HG02884 (cell line): ENCODE measurements at regions not wholly inside any gene's neighbourhood (a gene's known extent, or its start where the extent isn't known, plus 50 kb on each side); places are given as distances from the start of the nearest gene placed in this dataset.
"Not testable (repeated sequence)": the region's sequence is repeated elsewhere in the genome, so short reads cannot be mapped to it uniquely, and the experiment has no call there.

Source experiments
- ATAC-seq: cut with Tn5 transposase; IDR thresholded peaks from one replicate; pipeline ENCODE4 v1.9.1; 2021; ENCODE audit warnings: mild to moderate bottlenecking, moderate library complexity; ENCODE audit not compliant: unreplicated experiment

- no peak for ATAC-seq
These were observed 246.3 kb upstream of the RREB1 start for GRCh38 chr6:6861351-6861894.

GRCh38 chr6:6861995-6862394 lies 245.8 kb upstream of the RREB1 start:
- ATAC-seq = no peak

DNA sequence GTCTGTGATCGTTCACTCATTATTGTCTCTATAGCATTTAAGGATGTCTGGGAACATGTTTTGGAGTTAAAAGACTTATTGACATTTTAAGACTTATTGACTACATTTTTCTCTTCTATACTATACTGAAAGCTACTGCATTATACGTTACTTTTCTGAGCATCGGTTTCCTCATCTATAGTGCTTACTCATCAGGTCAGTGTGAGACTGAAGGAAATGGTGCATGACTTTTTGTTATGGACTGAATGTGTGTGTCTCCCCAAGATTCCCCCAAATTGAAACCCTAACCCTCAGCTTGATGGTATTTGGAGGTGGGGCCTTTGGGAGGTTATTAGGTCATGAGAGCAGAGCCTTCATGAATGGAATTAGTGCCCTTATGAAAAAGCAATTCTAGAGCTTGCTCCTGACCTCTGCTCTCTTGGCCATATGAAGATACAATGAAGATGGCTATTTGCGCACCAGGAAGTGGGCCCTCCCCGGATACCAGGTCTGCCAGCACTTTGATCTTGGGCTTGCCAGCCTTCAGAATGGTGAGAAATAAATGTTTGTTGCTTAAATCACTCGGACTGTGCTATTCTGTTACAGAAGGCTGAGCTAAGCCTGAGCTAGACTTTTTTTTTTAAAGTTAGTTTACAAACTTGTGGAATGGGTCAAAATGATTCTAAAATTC lies 243.7 kb upstream of the RREB1 start:
- ATAC-seq = no peak

GRCh38 chr6:6865611-6866010 lies 242.2 kb upstream of the RREB1 start:
- ATAC-seq = no peak

DNA sequence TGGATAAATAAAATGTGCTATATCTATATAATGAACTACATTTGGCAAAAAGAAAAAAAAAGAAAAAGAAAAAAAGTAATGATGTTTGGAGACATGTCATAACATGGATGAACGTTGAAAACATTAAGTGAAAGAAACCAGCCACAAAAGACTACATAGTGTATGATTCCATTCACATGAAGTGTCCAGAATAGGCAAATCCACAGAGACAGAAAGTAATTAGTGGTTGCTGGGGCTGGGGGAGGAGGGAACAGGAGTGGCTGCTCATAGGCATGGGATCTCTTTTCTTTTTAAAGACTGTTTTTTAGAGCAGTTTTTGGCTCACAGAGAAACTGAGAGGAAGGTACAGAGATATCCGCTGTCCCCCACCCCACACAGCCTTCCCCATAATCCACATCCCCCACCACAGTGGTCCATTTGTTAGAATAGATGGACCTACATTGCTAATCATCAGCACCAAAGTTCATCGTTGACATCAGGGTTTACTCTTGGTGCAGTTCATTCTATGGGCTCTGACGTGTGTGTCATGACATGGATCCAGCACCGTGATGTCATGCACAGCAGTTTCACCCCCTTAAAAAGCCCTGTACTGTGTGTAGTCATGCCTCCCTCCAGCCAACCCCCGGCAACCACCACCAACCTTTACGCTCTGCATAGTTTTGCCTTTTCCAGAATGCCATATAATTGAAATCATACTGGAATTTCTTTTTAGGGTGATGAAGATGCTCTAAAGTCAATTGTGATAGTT lies 240.9 kb upstream of the RREB1 start:
- no peak for ATAC-seq

DNA sequence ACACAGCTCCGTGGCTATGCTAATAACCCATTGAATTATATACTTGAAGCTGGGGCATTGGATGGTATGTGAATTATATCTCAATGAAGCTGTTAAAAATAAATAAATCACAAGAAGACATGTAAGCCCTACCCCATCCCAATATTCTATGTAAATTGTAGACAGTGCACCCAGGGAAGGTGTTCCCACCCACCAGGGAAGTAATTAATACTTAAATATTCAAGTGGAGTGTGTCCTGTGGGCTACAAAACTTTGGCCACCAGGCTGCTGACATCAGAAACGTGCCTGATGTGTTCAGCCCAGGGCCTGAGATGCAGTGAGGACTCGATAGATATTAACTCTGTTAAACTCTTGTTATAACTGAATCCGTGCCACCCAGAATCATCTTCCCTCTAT lies 240.4 kb upstream of the RREB1 start:
- no peak for ATAC-seq

DNA sequence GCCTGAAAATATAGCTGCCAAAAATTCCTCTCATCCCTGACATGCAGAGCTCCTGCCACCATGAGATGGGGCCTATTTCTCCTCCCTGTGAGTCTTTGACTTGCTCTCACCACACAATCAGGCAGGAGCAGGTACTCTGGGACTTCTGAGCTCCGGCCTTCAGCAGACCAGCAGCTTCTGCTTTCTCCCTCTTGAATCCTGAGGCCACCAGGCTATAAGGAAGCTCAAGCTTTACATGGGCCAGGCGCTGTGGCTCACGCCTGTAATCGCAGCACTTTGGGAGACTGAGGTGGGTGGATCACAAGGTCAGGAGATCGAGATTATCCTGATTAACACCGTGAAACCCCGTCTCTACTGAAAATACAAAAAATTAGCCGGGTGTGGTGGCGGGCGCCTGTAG lies 238.7 kb upstream of the RREB1 start:
- no peak for ATAC-seq

DNA sequence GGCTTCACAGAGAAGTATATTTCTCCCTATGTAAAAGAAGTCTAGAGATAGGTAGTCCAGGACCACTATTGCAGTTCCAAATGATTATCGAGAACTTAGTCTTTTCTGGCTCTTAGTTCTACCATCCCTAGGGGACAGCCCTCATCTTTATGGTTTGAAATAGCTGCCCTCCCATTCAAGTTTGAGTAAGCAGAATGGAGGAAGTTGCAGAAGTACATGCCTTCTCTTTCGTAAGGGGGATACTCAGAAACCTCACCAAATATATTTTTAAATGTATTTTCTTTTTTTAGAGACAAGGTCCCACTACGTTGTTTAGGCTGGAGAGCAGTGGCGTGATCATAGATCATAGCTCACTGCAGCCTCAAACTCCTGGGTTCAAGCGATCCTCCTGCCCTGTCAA lies 236.8 kb upstream of the RREB1 start:
- no peak for ATAC-seq

DNA sequence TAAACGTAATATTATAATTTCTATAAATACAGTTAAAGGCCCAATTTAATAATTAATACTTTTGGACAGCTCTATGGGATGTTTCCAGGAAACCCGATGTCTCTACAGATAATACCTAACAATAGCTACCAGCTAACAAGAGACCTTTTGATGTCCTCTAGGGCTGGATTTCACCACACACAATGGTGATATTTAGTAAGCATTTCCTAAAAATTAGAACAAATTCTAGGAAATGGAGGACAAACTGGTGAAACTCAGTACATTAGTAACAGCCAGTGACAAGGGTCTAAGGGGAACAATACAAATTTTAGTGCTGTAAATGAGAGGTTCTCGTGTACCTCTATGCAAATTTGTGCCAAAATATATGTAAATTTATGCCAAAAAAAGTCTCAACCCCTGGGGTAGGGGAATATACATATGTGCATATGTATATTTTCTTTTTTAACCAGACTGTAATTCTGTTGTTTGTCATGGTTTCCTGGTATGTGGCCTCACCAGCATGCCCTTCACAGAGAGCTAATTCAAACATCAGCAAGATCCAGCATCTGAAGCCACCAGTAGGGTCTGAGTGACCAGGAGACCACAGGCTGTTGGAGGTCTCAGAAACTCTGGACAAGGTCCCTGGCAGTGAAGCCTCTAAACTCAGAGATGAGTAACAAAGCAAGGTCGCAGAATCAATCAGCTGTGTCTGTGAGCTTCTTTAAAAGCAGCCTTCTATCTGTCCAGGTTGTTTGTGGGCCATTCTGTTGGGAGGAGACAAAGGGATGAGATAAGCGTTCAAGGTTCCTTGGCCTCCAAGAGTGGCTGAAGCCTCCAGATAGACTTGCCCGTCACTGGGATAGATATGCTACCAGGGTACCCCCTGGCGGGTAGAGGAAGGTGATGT lies 235.1 kb upstream of the RREB1 start:
- no peak for ATAC-seq

DNA sequence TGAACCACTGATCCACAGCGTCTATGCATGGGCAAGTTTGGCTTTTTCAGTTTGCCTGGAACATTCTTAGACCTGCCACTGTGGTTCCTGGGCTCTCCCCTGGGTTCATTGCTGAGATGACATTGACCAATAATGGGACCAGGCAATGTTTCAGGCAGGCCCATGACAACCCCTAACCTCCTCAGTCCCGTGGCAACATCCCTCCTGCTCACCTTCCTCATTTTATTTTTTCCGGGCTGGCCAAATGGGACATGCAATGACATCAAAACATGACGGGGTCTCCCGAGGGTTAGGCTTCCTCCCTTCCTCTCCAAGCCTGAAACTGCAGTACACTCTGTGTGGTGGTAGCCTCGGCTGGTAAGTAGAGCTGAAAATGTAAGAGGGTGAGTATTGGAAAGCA lies 234.0 kb upstream of the RREB1 start:
- ATAC-seq = no peak

DNA sequence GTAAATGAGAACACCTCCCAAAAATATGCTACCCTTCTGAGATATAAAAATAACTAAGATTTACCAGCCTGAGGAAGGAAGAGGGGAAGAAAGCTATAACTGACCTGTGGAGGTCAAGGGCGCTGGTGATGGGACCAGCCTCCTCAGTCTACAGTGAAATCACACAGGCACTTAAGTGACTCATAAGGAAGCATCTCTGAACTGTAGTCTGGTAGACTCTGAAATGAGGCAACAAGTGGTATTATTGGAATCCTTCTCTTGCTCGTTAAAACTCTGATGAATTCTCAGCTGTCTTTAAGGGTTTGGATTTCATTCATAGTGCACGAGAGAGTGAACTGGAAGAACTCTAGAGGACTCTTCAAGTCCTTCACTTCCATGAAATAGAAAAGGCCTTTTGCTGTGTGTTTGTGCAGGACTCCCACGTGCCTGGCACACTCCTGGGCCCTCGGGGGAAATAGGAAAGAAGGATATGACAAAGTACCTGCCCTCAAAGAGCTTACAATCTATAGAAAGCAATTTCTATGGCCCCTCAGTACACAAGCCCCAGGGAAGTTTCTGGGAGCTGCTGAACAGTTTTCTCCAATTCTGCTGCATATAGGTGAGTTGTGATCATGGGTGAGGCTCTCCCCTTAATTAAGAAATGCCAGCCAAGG lies 231.8 kb upstream of the RREB1 start:
- ATAC-seq = no peak

DNA sequence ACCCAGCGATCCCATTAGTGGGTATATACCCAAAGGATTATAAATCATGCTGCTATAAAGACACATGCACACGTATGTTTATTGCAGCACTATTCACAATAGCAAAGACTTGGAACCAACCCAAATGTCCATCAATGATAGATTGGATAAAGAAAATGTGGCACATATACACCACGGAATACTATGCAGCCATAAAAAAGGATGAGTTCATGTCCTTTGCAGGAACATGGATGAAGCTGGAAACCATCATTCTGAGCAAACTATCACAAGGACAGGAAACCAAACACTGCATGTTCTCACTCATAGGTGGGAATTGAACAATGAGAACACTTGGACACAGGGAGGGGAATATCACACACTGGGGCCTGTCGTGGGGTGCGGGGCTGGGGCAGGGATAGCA lies 230.0 kb upstream of the RREB1 start:
- not testable (repeated sequence) for ATAC-seq

- ATAC-seq = no peak
These were observed 228.7 kb upstream of the RREB1 start for GRCh38 chr6:6878887-6879585.

DNA sequence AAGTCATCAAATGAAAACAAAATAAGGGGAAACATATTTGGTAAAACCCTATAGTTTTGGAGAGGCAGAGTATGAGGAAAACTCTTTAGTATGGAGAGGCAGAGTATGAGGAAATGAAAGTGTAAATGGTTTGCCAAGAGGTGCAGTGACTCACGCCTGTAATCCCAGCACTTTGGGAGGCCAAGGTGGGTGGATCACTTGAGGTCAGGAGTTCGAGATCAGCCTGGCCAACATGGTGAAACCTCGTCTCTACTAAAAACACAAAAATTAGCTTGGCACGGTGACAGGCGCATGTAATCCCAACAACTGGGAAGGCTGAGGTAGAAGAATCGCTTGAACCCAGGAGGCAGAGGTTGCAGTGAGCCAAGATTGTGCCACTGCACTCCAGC lies 228.2 kb upstream of the RREB1 start:
- not testable (repeated sequence) for ATAC-seq

DNA sequence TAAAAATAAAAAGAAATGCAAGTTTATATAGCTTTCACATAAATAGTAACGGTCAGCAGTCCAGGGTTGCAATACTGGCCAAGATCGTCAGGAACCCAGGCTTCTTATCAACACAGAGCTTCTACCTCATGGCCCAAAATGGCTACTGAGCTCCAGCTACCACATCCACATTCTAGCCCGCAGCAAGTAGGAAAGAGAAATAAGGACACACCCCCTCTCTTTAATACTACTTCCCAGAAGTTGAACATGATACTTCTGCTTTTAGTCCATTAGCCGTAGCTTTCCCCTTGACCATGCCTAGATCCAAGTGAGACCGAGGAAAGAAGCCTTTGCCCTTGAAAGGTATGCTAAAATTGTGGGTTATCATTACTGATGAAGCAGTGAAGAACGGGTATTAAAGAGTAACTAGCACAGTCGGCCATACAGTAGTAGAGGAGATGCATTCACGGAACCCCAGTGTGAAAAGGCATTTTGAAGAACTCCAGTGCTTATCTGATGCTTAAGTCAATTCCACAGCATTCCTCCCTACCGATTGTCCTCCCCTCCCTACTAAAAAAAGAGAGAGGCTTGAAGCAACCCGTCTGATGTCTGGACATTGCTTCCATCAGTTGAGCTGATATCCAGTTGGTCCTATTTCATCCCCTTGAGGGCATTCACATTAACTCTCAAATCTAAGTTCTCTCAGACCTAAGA lies 226.9 kb upstream of the RREB1 start:
- ATAC-seq = no peak

DNA sequence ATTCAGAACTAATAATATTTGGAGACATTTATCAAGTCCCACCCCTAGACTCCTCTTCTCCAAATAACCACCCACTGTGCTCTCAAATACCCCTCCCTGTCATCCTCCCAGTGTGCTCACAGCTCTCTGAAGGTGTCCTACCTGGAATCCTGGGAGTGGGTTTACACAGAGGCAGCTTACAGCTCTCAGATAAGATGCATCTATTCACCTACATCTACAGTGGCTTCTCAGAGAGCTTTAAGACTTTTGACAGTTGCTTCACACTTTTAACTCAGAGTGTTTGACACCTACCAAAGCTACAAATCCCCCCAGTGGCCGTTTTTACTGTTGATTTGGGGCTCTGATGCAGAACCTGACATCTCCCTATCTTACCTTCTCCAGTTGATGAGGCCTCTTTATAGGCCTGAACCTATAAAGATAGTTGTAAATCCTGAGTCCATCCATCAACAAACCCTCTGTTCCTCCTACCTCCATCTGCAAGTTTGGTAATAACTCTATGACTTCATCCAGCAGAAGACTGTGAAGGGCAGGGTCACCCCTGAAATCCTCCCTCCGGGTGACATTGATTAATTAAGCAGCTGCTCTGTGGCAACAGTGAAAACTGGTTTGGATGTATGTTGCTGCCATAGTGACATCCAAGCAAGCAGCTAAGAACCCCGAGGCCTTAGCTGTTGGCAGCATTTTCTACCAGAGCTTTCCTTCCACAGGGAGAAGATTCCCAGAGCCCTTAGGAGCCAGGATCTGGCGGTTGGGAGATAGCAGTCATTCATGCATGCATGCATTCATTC lies 226.1 kb upstream of the RREB1 start:
- no peak for ATAC-seq

DNA sequence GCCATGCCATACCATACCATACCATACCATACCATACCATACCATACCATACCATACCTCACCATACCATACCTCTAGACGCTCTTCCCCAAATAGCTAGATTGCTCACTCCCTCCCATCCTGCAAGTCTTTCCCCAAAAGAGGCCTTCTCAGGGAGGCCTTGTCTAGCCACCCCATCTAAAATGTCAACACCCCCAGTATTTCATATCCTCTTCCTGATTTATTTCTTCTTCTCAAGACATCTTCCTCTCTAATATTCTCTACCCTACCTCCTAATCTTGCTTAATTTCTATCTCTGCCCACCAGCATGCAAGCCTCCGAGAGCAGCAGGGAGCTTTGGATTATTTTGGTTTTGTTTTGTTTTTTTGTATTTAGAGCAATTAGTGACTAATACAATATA lies 225.2 kb upstream of the RREB1 start:
- no peak for ATAC-seq

DNA sequence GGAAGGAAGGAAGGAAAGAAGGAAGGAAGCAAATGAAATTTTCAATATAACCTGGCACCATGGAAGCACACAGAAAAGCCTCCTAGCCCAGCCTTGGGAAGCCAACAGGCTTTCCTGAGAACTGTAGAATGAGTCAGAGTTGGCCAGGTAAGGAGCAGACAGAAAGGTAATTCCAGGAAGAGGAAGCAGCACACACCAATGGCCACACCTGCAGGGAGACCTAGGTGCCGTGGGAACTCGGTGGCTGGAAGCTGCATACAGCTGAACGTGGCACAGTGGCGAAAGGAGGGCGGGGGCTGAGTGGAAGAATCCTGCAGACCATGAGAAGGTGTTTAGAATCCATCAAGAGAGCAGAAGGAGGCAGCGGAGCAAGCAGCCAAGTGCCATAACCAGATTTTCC lies 224.8 kb upstream of the RREB1 start:
- no peak for ATAC-seq

- no peak for ATAC-seq
These were observed 223.6 kb upstream of the RREB1 start for GRCh38 chr6:6884193-6884627.
